GM19395 (cell line): ENCODE measurements at regions not wholly inside any gene's neighbourhood (a gene's known extent, or its start where the extent isn't known, plus 50 kb on each side); places are given as distances from the start of the nearest gene placed in this dataset.

Experiments
- ATAC-seq: cut with Tn5 transposase; IDR thresholded peaks from one replicate; pipeline ENCODE4 v1.9.1; 2021; ENCODE audit warnings: mild to moderate bottlenecking, moderate library complexity; ENCODE audit not compliant: unreplicated experiment

- ATAC-seq = no peak
These were observed 771.5 kb downstream of the GALR1 start for GRCh38 chr18:78021196-78021595.

- no peak for ATAC-seq
These were observed 781.9 kb downstream of the GALR1 start for GRCh38 chr18:78031589-78031988.

GRCh38 chr18:78031991-78032390, 782.3 kb downstream of the GALR1 start:
- ATAC-seq = no peak

GRCh38 chr18:78032574-78032973, 782.9 kb downstream of the GALR1 start:
- ATAC-seq = no peak

GRCh38 chr18:78034755-78035154, 785.1 kb downstream of the GALR1 start:
- no peak for ATAC-seq

- ATAC-seq = no peak
These were observed 791.6 kb downstream of the GALR1 start for GRCh38 chr18:78041218-78041617.

GRCh38 chr18:78046631-78047030, 797.0 kb downstream of the GALR1 start:
- ATAC-seq = no peak

GRCh38 chr18:78049281-78049680, 799.6 kb downstream of the GALR1 start:
- ATAC-seq = no peak

GRCh38 chr18:78054801-78055200, 805.2 kb downstream of the GALR1 start:
- no peak for ATAC-seq

GRCh38 chr18:78056011-78056410, 806.4 kb downstream of the GALR1 start:
- no peak for ATAC-seq

GRCh38 chr18:78069784-78070664, 820.4 kb downstream of the GALR1 start:
- no peak for ATAC-seq

- no peak for ATAC-seq
These were observed 821.6 kb downstream of the GALR1 start for GRCh38 chr18:78071166-78071710.

- no peak for ATAC-seq
These were observed 822.1 kb downstream of the GALR1 start for GRCh38 chr18:78071776-78072175.

- no peak for ATAC-seq
These were observed 822.7 kb downstream of the GALR1 start for GRCh38 chr18:78072375-78072774.

GRCh38 chr18:78073275-78073674, 823.6 kb downstream of the GALR1 start:
- ATAC-seq = no peak

GRCh38 chr18:78074400-78075020, 824.9 kb downstream of the GALR1 start:
- ATAC-seq = no peak

GRCh38 chr18:78080081-78080480, 830.4 kb downstream of the GALR1 start:
- ATAC-seq = no peak

- ATAC-seq = no peak
These were observed 831.1 kb downstream of the GALR1 start for GRCh38 chr18:78080761-78081160.

GRCh38 chr18:78082816-78083215, 833.2 kb downstream of the GALR1 start:
- no peak for ATAC-seq

GRCh38 chr18:78085241-78086185, 835.9 kb downstream of the GALR1 start:
- no peak for ATAC-seq

- no peak for ATAC-seq
These were observed 837.3 kb downstream of the GALR1 start for GRCh38 chr18:78086931-78087330.
